ENCODE measurements at regions not wholly inside any gene's neighbourhood (a gene's known extent, or its start where the extent isn't known, plus 50 kb on each side); places are given as distances from the start of the nearest gene placed in this dataset.

DNA sequence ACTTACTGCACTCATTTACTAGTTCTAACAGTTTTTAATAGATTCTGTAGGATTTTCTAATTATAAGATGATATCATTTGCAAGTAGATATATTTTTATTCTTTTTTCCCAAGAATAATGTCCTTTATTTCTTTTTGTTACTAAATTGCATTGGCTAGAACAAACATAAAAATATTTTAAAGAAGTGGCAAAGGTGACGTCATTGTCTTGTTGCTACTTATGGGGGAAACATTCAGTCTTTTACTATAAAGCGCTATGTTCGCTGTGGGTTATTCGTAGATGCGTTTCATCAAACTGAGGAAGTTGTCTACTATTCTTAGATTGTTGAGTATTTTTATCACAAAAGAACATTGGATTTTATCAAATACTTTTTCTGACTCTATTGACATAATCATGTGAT is 765.2 kb upstream of the POU3F3 start:
- Histone ChIP-seq H3K4me3 (no peak overlapping the region), H3K36me3 (no peaks in the 10 kb centered on the region), H3K27ac (no peak overlapping the region), H3K27me3 (no peaks in the 10 kb centered on the region), H3K4me1 (no peaks in the 10 kb centered on the region), H3K9me3 (no peaks in the 10 kb centered on the region)
- 95 to 97% methylated on average over 5 of the region's 5 CpGs for WGBS, 2 donors
- ATAC-seq (ENCODE audit: low FRiP score in 2 of 2) (no peak), DNase-seq (no peak)
- TF ChIP-seq, protein P1, sequence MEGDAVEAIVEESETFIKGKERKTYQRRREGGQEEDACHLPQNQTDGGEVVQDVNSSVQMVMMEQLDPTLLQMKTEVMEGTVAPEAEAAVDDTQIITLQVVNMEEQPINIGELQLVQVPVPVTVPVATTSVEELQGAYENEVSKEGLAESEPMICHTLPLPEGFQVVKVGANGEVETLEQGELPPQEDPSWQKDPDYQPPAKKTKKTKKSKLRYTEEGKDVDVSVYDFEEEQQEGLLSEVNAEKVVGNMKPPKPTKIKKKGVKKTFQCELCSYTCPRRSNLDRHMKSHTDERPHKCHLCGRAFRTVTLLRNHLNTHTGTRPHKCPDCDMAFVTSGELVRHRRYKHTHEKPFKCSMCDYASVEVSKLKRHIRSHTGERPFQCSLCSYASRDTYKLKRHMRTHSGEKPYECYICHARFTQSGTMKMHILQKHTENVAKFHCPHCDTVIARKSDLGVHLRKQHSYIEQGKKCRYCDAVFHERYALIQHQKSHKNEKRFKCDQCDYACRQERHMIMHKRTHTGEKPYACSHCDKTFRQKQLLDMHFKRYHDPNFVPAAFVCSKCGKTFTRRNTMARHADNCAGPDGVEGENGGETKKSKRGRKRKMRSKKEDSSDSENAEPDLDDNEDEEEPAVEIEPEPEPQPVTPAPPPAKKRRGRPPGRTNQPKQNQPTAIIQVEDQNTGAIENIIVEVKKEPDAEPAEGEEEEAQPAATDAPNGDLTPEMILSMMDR (IDR thresholded peaks at IDR 0.05) = no peak
- TF ChIP-seq POLR2A (IDR thresholded peaks at IDR 0.05) (no peak), POLR2AphosphoS5 (IDR thresholded peaks at IDR 0.05) (no peak), EP300 (IDR thresholded peaks at IDR 0.05) (no peak)

DNA sequence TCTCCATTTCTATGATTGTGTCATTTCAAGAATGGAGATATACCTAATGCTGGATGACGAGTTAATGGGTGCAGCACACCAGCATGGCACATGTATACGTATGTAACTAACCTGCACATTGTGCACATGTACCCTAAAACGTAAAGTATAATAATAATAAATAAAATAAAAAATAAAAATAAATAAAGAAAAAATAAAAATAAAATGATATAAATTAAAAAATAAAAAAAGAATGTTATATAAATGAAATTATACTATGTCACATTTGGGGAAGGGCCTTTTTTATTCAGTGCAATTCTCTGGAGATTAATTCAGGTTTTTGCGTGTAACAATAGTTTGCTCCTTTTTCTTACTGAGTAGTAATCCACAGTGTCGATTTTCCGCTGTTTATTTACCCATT is 763.5 kb upstream of the POU3F3 start:
- Histone ChIP-seq H3K9me3 (no peaks in the 10 kb centered on the region), H3K4me1 (no peaks in the 10 kb centered on the region), H3K27me3 (no peaks in the 10 kb centered on the region), H3K4me3 (no peak overlapping the region), H3K27ac (no peak overlapping the region), H3K36me3 (no peaks in the 10 kb centered on the region)
- no peak for DNase-seq
- WGBS, 2 donors = 91 to 92% methylated on average over 6 of the region's 6 CpGs
- ATAC-seq (ENCODE audit: low FRiP score in 2 of 2) = no peak
- TF ChIP-seq POLR2AphosphoS5 (IDR thresholded peaks at IDR 0.05) (no peak), EP300 (IDR thresholded peaks at IDR 0.05) (no peak), POLR2A (IDR thresholded peaks at IDR 0.05) (no peak)
- TF ChIP-seq, protein P1 (IDR thresholded peaks at IDR 0.05) = no peak

DNA sequence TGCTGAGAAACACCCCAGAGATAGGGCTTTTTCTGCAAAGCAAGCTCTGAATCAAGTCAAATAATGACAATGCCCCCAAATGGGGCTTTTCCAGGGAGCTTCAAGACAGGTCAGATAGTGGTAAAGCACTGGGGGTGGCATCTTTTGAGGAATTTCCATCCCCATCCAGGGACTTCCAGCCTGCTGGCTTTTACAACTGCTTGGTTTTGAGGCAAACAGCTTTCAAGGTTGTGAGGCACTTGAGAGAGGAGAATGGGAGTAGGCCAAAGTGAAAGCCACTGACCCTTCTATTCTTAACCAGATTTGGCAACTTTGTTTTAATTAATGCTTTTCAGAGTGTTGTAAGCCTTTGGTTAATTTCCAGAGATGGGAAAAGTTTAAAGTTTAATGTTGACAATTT is 762.0 kb upstream of the POU3F3 start:
- Histone ChIP-seq H3K36me3 (no peaks in the 10 kb centered on the region), H3K4me3 (no peak overlapping the region), H3K4me1 (no peaks in the 10 kb centered on the region), H3K27me3 (no peaks in the 10 kb centered on the region), H3K9me3 (no peaks in the 10 kb centered on the region), H3K27ac (no peak overlapping the region)
- DNase-seq (no peak), ATAC-seq (ENCODE audit: low FRiP score in 2 of 2) (no peak)
- TF ChIP-seq POLR2AphosphoS5 (IDR thresholded peaks at IDR 0.05) = no peak
- TF ChIP-seq, protein P1 (IDR thresholded peaks at IDR 0.05) = no peak
- TF ChIP-seq EP300 (IDR thresholded peaks at IDR 0.05) = no peak
- no peak for TF ChIP-seq POLR2A (IDR thresholded peaks at IDR 0.05)

DNA sequence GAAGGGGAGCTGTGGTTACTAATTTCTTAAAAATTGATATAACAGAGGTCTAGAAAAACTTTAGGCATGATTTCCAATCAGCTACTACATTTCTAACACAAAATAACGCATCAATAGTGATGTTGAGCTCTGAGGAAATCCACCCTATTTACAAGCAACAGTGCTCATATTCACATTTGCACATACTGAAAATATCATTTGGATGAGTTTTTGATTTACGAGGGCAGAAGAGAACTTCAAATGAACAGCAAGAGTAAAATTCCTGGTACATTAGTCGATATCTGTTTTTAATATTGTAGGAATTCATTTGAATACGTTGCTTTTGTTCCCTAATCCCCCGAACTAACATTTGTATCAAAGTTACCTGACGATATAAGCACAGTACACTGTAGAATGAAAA is 761.0 kb upstream of the POU3F3 start:
- H3K4me1 ChIP-seq = no peaks in the 10 kb centered on the region
- no peaks in the 10 kb centered on the region for H3K9me3 ChIP-seq
- no peak overlapping the region for H3K4me3 ChIP-seq
- H3K27ac ChIP-seq = no peak overlapping the region
- DNase-seq (no peak), ATAC-seq (ENCODE audit: low FRiP score in 2 of 2) (no peak)
- TF ChIP-seq POLR2A (IDR thresholded peaks at IDR 0.05) (no peak), POLR2AphosphoS5 (IDR thresholded peaks at IDR 0.05) (no peak), EP300 (IDR thresholded peaks at IDR 0.05) (no peak)
- TF ChIP-seq, protein P1 (IDR thresholded peaks at IDR 0.05) = no peak
- H3K27me3 ChIP-seq = no peaks in the 10 kb centered on the region
- H3K36me3 ChIP-seq = no peaks in the 10 kb centered on the region
- WGBS, 2 donors = 91% methylated on average over 6 of the region's 6 CpGs

DNA sequence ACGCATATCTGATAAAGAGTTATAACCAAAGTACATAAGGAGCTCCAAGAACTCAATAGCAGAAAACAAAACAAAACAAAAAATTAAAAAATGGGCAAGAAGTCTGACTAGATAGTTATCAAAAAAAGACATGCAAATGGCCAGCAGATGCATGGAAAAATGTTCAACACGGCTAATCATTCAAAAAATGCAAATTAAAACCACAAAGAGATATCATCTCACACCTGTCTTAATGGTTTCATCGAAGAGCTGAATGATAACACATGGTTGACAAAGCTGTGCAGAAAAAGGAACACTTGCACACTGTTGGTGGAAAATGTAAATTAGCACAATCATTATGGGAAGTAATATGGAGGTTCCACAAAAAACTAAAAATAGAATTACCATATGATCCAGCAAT is 751.3 kb upstream of the POU3F3 start:
- WGBS, 2 donors = 81% methylated on average over 3 of the region's 3 CpGs
- Histone ChIP-seq H3K27ac (no peak overlapping the region), H3K9me3 (no peaks in the 10 kb centered on the region), H3K4me1 (no peaks in the 10 kb centered on the region), H3K36me3 (no peaks in the 10 kb centered on the region), H3K27me3 (no peaks in the 10 kb centered on the region), H3K4me3 (no peak overlapping the region)
- no peak for ATAC-seq (ENCODE audit: low FRiP score in 2 of 2)
- TF ChIP-seq POLR2AphosphoS5 (IDR thresholded peaks at IDR 0.05) = no peak
- TF ChIP-seq, protein P1 (IDR thresholded peaks at IDR 0.05) = no peak
- no peak for TF ChIP-seq EP300 (IDR thresholded peaks at IDR 0.05)
- TF ChIP-seq POLR2A (IDR thresholded peaks at IDR 0.05) = no peak
- DNase-seq = no peak

Data from upper lobe of left lung (tissue), 6 donors.